MG63 (cell line): ENCODE measurements at regions not wholly inside any gene's neighbourhood (a gene's known extent, or its start where the extent isn't known, plus 50 kb on each side); places are given as distances from the start of the nearest gene placed in this dataset.
A peak's percentile ranks its signal among the peaks of the same experiment; 100 is the strongest.

Experiments
- DNase-seq: peaks from one replicate; pipeline ENCODE4 v3.0.0-alpha.2; 2020
- H3K27me3 ChIP-seq: fragments of 250-450 bp; sonication (Bioruptor Pico); 2 replicates; pipeline ENCODE4 v1.5.1; 2020; ENCODE audit warnings: mild to moderate bottlenecking, moderate library complexity
- H3K36me3 ChIP-seq: fragments of 250-450 bp; sonication (Bioruptor Pico); 2 replicates; pipeline ENCODE4 v1.5.1; 2020; ENCODE audit warnings: mild to moderate bottlenecking, moderate library complexity
- H3K4me3 ChIP-seq: fragments of 250-450 bp; sonication (Bioruptor Pico); 2 replicates; pipeline ENCODE4 v1.5.1; 2020; ENCODE audit warnings: mild to moderate bottlenecking, moderate library complexity
- H3K9me3 ChIP-seq: fragments of 250-450 bp; sonication (Bioruptor Pico); 2 replicates; pipeline ENCODE4 v1.5.1; 2020; ENCODE audit warnings: mild to moderate bottlenecking, moderate library complexity

GRCh38 chr20:1829531-1829930 lies 65.7 kb upstream of the SIRPA start:
- Histone ChIP-seq H3K27me3 (no peaks in the 10 kb centered on the region), H3K36me3 (no peaks in the 10 kb centered on the region), H3K9me3 (no peaks in the 10 kb centered on the region), H3K4me3 (no peak overlapping the region)
- no peak for DNase-seq

GRCh38 chr20:1828786-1829131 lies 66.4 kb upstream of the SIRPA start:
- DNase-seq = no peak
- no peaks in the 10 kb centered on the region for H3K27me3 ChIP-seq
- H3K36me3 ChIP-seq = no peaks in the 10 kb centered on the region
- no peaks in the 10 kb centered on the region for H3K9me3 ChIP-seq
- no peak overlapping the region for H3K4me3 ChIP-seq

GRCh38 chr20:1827974-1828785 lies 67.0 kb upstream of the SIRPA start:
- Histone ChIP-seq H3K27me3 (no peaks in the 10 kb centered on the region), H3K4me3 (no peak overlapping the region), H3K36me3 (no peaks in the 10 kb centered on the region), H3K9me3 (no peaks in the 10 kb centered on the region)
- DNase-seq = no peak

GRCh38 chr20:1827510-1827973 lies 67.7 kb upstream of the SIRPA start:
- DNase-seq = no peak
- Histone ChIP-seq H3K36me3 (no peaks in the 10 kb centered on the region), H3K27me3 (no peaks in the 10 kb centered on the region), H3K4me3 (no peak overlapping the region), H3K9me3 (peaks cover 6% of the 10 kb centered on the region; the same call in 1 of the 2 replicates)

- no peak overlapping the region for H3K4me3 ChIP-seq
- no peaks in the 10 kb centered on the region for H3K27me3 ChIP-seq
- DNase-seq = no peak
- H3K9me3 ChIP-seq = peaks cover 6% of the 10 kb centered on the region; the same call in 1 of the 2 replicates
- H3K36me3 ChIP-seq = no peaks in the 10 kb centered on the region
Measured at GRCh38 chr20:1825938-1826445, 69.2 kb upstream of the SIRPA start.

- DNase-seq = no peak
- no peaks in the 10 kb centered on the region for H3K27me3 ChIP-seq
- no peak overlapping the region for H3K4me3 ChIP-seq
- peaks cover 6% of the 10 kb centered on the region; the same call in 1 of the 2 replicates for H3K9me3 ChIP-seq
- H3K36me3 ChIP-seq = no peaks in the 10 kb centered on the region
Measured at GRCh38 chr20:1825507-1825906, 69.7 kb upstream of the SIRPA start.

- Histone ChIP-seq H3K27me3 (no peaks in the 10 kb centered on the region), H3K4me3 (no peak overlapping the region), H3K36me3 (no peaks in the 10 kb centered on the region), H3K9me3 (peaks cover 6% of the 10 kb centered on the region; the same call in 1 of the 2 replicates)
- DNase-seq = no peak
Measured at GRCh38 chr20:1824834-1825233, 70.4 kb upstream of the SIRPA start.

- H3K36me3 ChIP-seq = no peaks in the 10 kb centered on the region
- H3K4me3 ChIP-seq = no peak overlapping the region
- H3K27me3 ChIP-seq = no peaks in the 10 kb centered on the region
- H3K9me3 ChIP-seq = peaks cover 6% of the 10 kb centered on the region; the same call in 1 of the 2 replicates
- DNase-seq = no peak
Measured at GRCh38 chr20:1824181-1824580, 71.0 kb upstream of the SIRPA start.

- H3K9me3 ChIP-seq = peaks cover 6% of the 10 kb centered on the region; the same call in 1 of the 2 replicates
- no peaks in the 10 kb centered on the region for H3K27me3 ChIP-seq
- no peaks in the 10 kb centered on the region for H3K36me3 ChIP-seq
- DNase-seq = no peak
- no peak overlapping the region for H3K4me3 ChIP-seq
Measured at GRCh38 chr20:1823450-1823844, 71.8 kb upstream of the SIRPA start.

GRCh38 chr20:1822564-1823449 lies 72.4 kb upstream of the SIRPA start:
- Histone ChIP-seq H3K27me3 (no peaks in the 10 kb centered on the region), H3K9me3 (peaks cover 6% of the 10 kb centered on the region; the same call in 1 of the 2 replicates), H3K36me3 (no peaks in the 10 kb centered on the region), H3K4me3 (no peak overlapping the region)
- DNase-seq = no peak

GRCh38 chr20:1820138-1821079 lies 74.8 kb upstream of the SIRPA start:
- no peaks in the 10 kb centered on the region for H3K36me3 ChIP-seq
- DNase-seq = peak; percentile 50
- H3K4me3 ChIP-seq = no peak overlapping the region
- H3K9me3 ChIP-seq = peaks cover 6% of the 10 kb centered on the region; the same call in 1 of the 2 replicates
- no peaks in the 10 kb centered on the region for H3K27me3 ChIP-seq

GRCh38 chr20:1819311-1820137 lies 75.7 kb upstream of the SIRPA start:
- DNase-seq = no peak
- Histone ChIP-seq H3K27me3 (no peaks in the 10 kb centered on the region), H3K9me3 (peaks cover 6% of the 10 kb centered on the region; the same call in 1 of the 2 replicates), H3K36me3 (no peaks in the 10 kb centered on the region), H3K4me3 (no peak overlapping the region)

- no peak for DNase-seq
- H3K27me3 ChIP-seq = no peaks in the 10 kb centered on the region
- peaks cover 6% of the 10 kb centered on the region; the same call in 1 of the 2 replicates for H3K9me3 ChIP-seq
- H3K36me3 ChIP-seq = no peaks in the 10 kb centered on the region
- H3K4me3 ChIP-seq = no peak overlapping the region
Measured at GRCh38 chr20:1818895-1819294, 76.3 kb upstream of the SIRPA start.

- no peaks in the 10 kb centered on the region for H3K27me3 ChIP-seq
- no peak for DNase-seq
- no peaks in the 10 kb centered on the region for H3K36me3 ChIP-seq
- H3K4me3 ChIP-seq = no peak overlapping the region
- H3K9me3 ChIP-seq = peaks cover 6% of the 10 kb centered on the region; the same call in 1 of the 2 replicates
Measured at GRCh38 chr20:1818247-1818840, 76.9 kb upstream of the SIRPA start.

GRCh38 chr20:1817577-1818211 lies 77.5 kb upstream of the SIRPA start:
- no peak overlapping the region for H3K4me3 ChIP-seq
- no peak for DNase-seq
- H3K36me3 ChIP-seq = no peaks in the 10 kb centered on the region
- H3K9me3 ChIP-seq = peaks cover 1% of the 10 kb centered on the region; the same call in 1 of the 2 replicates
- H3K27me3 ChIP-seq = no peaks in the 10 kb centered on the region
